GM12872 (cell line): ENCODE measurements at regions not wholly inside any gene's neighbourhood (a gene's known extent, or its start where the extent isn't known, plus 50 kb on each side); places are given as distances from the start of the nearest gene placed in this dataset.

Experiments
- TF ChIP-seq, protein P1 (sequence below): IDR thresholded peaks from 3 replicates; pipeline ENCODE4 v1.5.1; 2011; ENCODE audit warnings: low read depth, mild to moderate bottlenecking, low read length, moderate library complexity; ENCODE audit not compliant: insufficient read depth

DNA sequence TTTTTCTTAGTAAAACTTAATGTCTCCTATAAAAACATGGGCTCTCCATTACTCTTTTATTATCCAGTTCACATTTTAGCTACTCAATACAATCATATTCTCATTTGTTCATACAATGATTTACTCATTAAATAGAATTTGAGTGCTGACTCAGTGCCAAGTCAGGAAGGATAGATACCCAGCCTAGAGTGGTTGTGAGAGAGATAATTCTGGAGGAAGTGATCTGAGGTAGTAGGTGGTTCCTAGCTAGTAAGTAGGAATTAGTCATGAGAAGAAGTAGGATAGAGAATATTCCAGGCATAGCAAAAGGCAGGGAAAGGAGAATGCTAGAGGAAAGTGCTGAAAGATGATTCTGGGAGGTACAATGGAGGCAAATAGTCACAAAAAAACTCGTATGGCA lies 133.5 kb upstream of the MBL2 start:
- TF ChIP-seq, protein P1, sequence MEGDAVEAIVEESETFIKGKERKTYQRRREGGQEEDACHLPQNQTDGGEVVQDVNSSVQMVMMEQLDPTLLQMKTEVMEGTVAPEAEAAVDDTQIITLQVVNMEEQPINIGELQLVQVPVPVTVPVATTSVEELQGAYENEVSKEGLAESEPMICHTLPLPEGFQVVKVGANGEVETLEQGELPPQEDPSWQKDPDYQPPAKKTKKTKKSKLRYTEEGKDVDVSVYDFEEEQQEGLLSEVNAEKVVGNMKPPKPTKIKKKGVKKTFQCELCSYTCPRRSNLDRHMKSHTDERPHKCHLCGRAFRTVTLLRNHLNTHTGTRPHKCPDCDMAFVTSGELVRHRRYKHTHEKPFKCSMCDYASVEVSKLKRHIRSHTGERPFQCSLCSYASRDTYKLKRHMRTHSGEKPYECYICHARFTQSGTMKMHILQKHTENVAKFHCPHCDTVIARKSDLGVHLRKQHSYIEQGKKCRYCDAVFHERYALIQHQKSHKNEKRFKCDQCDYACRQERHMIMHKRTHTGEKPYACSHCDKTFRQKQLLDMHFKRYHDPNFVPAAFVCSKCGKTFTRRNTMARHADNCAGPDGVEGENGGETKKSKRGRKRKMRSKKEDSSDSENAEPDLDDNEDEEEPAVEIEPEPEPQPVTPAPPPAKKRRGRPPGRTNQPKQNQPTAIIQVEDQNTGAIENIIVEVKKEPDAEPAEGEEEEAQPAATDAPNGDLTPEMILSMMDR: no peak

DNA sequence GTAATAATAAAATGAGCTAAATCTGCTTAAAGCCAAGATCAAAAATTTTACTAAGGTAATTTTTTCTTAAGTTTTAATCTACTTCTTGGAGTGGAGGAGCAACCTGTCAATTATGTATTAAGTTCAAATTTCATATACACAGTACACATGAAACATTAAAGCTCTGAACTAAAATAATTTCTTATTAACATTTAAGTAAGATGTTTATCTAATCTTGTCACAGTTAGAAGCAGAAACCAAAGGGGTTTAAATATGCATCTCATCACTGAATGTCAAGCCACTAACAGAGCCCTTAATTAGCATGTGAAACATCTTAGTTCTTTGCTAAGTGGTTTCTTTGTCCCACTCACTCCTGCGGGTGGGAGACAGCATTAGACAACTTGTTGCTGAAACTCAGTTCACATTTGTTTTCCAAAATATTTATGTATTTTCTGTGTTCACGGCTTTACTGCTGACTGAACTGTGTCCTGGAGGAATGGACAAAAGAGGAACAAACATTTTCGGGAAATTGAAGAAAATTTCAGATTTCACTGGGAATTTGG lies 130.9 kb upstream of the MBL2 start:
- TF ChIP-seq, protein P1: no peak

DNA sequence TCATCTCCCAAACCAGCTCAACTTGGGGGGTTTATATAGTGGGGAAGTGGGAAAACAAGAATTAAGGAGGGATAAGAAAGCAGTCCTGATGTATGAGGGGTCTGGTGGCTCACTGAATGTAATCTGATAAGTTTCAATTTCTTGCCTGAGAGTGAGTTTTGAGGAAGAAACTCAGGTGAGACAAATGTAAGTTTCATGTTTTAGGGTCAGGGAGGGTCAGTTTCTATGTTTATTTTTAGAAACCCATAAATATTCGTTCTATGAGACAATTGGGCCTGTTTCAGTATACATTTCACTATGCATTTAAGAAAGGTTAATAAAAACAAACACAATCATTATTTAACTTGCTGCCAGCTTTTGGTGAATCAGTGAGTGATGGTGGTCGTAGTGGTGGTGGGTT lies 128.0 kb upstream of the MBL2 start:
- TF ChIP-seq, protein P1: no peak

DNA sequence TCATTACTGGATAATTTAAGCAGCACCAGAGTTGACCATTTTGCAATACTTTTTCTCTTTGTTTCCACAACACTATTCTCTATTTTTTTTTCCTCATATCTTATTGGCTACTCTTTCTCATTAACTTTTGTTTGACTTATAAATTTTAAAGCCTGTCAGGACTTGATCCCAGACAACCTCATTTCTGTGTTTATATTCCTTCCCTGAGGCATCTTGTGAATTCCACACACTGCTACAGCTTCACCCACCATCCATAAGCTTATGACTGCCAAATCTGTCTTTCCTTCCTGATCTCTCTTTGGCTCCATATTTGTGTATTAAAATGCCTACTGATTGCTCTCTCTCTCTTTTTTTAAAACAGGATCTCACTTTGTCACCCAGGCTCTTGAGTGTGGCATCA lies 124.6 kb upstream of the MBL2 start:
- TF ChIP-seq, protein P1: no peak

DNA sequence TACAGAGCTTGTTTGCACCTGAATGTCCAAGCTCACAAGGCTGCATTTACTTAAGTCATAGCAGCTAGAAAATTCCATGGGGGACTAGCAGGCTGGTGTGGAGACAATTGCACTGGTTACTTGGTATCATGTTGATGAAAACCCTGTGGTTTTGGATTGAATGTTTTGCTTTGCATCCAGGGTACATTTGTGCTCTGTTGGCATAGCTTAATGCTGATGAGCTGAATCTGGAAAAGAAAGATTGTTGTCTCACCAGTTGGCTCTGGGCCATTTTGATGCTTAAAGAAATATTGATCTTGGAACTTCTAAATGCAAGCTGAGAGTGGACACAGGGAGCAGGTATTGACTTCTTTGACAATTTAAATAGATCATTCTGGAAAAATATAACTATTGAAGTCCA lies 122.5 kb upstream of the MBL2 start:
- TF ChIP-seq, protein P1: no peak

DNA sequence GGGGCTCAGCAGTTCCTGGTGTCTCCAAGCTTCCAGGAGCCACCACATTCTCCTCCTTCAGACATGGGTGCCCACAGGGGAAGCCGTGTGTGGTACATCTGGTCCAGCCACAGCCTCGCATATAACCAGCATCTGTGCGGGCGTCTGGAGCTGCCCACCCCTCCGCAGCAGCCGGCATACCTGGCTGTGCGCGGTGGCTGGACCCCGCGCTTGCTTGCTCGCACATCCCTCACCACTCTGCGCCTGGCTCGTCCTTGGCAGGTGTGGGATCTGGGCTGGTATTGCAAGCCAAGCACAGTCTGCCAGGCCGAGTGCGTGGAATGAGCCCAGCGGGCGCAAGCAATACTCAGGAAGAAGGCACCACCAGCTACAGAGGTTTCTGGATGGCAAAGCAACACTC lies 117.7 kb upstream of the MBL2 start:
- TF ChIP-seq, protein P1: no peak

DNA sequence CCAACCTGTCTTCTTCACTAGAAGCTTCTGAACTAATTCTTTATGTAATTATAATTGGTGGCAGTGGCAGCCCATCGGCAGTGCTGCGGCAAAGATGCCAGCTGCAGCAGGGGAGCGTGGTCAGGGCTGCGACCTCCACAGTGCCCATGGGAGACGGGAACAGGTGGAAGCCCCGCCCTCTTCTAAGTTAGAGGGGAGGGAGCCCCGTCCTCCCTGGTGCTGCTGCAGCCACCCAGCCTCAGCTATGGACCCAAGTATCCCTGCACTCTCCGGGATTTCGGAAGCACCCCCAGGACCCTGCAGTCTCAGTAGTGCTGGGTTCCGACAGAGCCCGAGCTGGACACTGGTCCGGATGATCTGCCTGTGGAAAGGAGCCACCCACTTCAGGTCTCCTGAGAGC lies 117.0 kb upstream of the MBL2 start:
- TF ChIP-seq, protein P1: no peak
